ENCODE measurements at regions not wholly inside any gene's neighbourhood (a gene's known extent, or its start where the extent isn't known, plus 50 kb on each side); places are given as distances from the start of the nearest gene placed in this dataset.

DNA sequence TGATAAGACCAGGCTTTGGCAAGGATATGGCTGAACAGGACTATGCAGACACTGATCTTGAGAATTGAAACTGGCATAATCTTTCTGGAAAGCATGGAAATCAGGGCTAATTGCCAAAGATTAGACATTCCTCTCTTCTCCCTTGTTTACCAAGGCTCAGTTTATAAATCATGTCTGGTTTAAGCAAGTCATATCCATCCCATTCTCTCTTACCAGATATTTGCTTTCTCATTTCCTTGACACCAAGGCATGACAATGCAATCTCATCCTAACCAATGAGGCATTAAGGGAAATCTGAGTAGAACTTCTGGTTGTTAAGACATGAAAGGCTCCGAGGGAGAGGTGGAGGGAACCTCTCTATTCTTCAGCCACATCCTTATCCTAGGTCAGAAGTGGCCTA, 110.3 kb upstream of the CEP85L start:
- no peak for DNase-seq (ENCODE audit: low read depth in 1 of 2, low spot score in 1 of 2)

DNA sequence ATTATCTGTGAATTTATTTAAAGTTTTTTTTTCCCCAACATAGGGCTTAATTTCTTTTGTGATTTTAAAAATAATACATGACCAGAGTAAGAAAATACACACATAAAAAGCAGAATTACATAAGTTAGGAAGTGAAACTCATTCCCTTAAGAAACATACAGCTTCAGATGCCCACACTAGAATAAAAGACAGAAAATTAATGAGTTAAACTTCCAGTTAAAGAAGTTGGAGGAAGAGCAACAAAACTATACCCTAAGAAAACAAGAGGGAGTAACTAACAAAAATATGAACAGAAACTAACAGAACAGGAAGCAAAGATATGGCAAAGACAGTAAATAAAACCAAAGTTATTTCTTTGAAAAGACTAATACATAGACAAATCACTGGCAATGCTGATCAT, 107.6 kb upstream of the CEP85L start:
- no peak for DNase-seq (ENCODE audit: low read depth in 1 of 2, low spot score in 1 of 2)

DNA sequence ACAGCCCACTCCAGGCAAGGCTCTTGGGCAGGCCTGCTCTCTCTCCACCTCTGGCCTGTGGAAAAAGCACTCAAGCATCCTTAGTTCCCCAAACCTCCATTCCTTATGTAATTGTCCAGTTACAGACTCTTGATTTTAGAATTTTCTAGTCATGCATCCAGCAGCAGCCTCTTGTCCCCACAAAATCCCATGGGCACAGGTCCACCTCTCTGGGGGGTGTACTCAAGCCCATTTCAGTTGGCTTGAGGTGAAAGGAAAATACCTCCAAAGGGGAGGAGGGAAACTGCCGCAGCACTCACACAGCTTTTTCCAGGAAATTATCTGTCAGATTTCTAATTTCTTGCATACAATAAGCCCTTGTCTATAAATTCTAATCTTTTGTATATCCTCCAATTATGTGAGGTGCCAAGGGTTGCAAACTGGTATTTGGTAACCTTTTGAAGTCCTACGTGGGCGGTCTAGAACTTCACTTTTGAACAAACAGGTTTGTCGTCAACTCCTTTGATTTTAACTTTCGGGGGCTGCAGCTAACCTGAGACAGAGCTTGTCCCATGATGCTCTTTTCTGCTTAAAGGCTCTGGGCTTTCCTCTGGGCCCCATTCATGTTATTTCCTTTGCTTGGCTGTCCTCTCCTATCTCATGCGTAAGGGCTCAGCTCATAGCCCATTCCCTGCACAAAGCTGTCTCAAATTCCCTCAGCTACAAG, 104.7 kb upstream of the CEP85L start:
- DNase-seq (ENCODE audit: low read depth in 1 of 2, low spot score in 1 of 2): no peak

DNA sequence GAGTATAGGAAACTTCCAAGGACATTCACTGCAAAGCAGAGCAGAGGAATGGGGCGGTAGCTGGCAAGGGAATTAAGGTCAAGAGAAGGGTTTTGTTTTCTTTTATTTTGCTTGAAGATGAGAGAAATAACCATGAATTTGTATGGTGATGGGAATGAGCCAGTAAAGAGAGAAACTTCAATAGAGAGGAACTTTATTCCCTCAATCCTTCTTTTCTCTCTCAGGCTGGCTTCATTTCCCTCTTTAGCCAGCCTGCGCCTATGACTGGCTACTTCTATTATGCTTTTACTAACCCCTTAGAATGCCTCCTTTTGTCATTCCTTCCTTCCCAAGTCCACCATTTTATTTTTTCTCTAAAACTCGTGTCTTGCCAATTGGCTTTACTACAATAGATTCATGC, 101.4 kb upstream of the CEP85L start:
- DNase-seq (ENCODE audit: low read depth in 1 of 2, low spot score in 1 of 2): no peak

DNA sequence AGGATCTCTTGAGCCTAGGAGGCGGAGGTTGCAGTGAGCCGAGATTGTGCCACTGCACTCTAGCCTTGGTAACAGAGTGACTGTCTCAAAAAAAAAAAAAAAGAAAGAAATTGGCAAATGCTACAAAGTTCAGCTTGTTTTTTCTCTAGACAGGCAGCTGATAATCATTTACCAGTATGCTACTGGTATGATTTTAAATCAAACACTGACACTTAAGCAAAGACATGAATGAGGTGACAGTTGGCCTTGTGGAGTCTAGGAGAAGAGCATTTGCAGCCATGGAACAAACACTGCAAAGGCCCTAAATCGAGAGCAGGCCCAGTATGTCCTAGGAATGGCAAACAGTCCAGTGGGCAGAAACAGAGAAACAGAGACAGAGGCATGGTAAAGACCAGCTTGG, 99.7 kb upstream of the CEP85L start:
- no peak for DNase-seq (ENCODE audit: low read depth in 1 of 2, low spot score in 1 of 2)

DNA sequence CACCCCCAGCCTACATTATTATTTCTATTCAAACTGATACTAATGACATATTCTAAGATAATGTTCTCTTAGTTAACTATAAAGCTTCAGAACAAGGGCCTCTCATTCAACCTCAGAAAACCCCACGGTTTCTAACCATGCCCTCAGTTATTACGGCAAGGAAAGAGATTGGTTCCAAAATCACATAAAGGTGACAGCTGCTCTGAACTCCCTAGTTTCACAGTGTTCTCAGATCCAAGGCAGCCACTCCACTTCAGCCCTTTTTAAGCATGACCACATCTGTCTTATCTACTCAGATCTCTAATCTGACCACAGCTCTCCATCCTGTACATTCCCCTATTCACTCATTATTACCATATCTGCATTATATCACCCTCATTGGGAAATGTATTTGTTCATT, 98.8 kb upstream of the CEP85L start:
- DNase-seq (ENCODE audit: low read depth in 1 of 2, low spot score in 1 of 2): no peak

DNA sequence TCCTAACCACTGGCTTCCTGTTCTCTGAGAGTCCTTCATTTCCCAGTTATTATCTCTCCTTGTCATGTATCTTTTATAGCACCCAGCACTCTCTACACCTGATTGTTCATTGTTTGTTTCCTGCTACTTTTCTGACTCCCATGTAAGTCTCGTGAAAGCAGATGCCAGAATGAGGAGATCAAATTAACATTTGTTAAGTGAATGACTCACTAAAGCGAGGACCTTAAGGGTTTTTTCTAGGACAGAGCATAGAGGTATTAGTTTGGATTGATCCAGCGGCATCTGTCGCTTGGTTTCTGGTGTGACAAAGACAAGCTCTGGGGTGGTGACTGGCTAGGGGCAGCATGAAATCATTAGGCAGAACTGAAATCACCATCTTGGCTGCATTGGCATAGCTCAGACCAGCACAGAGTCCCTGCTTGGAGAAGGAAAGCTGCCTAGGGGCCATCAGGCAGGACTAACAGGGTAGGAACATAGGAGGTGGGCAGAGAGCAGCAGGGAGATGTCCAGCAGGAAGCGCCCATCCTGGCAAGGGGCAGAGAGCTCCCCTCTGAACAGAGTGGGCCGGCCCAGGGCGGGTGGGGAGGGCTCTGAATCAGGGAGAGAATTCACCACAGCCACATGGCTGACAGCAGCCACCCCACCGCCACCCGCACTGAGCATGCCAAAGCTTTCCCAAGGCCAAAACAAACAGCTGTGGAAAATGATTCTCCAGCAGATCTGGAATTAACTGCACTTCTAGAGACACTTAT, 97.1 kb upstream of the CEP85L start:
- DNase-seq (ENCODE audit: low read depth in 1 of 2, low spot score in 1 of 2): no peak

DNA sequence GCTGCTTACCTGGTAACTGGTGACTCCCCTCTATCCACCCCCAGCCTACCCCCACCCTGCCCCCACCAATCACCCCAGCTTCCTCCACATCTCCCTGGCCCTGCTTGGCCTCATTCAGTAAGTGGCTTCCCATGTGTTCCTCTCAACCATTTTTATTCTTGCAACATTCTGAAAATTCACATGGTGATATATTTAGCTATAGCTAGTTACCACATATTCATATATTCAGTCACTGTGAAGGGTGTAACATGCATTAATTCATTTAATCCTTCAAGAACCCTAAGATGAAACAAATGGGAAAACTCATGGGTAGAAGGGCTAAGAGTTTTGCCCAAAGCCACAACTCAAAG, 95.4 kb upstream of the CEP85L start:
- DNase-seq (ENCODE audit: low read depth in 1 of 2, low spot score in 1 of 2): no peak

DNA sequence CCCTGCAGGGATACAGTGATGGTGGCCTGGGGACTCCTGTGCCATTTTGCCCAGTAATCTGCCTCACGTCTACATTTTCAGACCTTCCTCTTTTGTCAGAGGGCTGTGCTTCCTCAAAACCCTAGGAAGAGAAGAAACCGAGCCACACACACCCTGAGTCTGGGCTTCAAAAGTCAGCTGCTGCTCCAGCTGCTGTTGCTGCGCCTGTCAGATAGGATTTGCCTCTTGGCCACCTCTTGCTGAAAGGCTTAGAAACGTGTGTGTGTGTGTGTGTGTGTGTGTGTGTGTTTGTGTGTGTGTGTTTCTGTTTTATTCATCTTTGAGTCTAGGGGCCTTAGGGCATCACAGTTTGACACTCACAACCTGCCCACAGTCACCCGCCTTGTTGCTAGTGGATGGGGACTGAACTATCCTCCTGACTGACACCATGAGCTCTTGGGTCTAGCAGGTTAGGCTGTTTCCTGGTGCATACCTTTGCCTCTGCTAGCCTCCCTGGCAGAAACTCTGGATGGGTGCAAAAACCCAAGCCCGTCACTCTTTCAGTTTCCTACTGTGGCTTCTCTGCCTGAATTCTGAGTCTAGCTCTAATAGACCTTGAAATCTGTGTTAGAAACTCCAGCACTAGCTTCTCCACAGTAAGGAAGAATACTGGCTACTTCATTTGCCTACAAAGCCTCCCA, 94.9 kb upstream of the CEP85L start:
- no peak for DNase-seq (ENCODE audit: low read depth in 1 of 2, low spot score in 1 of 2)

DNA sequence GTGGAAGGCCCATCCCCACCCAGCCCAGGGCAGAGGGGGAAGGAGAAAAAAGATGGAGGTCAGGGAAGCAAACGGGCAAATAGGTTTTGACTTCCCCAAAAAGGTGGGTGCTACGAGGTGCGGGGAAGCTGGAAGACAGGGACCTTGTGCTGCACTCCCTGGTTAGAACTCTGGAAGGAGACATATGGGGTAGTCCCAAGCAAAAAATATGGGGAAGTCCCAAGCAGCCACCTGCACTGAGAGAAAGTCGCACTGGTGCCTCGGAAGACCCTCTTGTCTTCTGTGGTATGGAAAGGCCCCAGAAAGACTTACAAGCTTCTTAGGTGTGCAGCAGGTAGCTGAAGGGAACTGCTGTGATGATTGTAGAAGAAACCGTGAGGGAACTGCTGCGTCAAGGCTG, 93.8 kb upstream of the CEP85L start:
- no peak for DNase-seq (ENCODE audit: low read depth in 1 of 2, low spot score in 1 of 2)

DNA sequence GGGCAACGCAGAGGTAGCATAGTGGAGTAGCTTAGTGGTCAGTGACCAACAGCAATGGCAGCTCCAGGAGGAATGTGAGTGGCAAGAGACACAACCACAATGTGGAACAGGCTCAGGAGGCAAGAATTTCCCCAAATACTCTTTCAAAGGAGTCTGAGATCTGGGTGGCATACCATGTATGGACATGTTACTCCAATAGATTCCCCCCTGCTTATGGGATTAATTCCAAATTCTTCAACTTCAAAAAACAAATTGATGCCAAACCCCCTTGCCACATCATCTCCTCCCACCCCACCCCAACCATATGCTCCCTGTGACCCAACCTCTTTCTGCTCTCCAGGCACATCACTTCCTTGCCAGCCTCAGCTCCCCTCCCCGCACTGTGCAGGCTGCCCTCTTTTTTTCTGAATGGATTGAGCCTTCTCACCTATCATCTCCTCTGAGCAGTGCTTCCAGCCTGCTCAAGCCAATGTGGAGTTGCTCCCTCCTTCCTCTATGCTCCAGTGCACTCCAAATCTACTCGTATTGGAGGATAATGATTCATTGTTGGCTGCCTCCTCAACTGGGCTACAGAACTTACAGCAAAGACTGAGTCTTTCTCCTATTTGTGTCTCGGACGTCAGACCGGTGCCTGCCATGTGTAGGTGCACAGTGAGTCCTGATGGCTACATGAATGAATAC, 93.0 kb upstream of the CEP85L start:
- DNase-seq (ENCODE audit: low read depth in 1 of 2, low spot score in 1 of 2): no peak

DNA sequence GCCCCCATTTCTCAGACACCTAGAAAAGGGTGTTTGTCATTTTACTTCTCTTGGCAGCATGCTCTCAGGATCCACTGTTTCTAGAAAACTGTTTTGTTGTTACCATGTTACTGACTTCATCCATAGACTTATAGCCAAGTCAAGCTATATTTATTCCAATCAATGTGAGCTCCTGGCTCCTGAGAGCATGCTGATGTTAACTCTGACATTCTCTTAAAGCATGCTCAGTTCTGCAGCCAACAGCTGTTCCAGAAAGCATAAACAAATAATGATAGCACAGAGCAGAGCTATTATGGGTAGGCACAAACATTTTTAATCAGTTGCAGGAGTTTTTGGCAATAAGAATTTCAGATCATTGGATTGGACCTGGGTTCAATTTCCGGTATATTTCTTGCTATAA, 92.4 kb upstream of the CEP85L start:
- no peak for DNase-seq (ENCODE audit: low read depth in 1 of 2, low spot score in 1 of 2)

DNA sequence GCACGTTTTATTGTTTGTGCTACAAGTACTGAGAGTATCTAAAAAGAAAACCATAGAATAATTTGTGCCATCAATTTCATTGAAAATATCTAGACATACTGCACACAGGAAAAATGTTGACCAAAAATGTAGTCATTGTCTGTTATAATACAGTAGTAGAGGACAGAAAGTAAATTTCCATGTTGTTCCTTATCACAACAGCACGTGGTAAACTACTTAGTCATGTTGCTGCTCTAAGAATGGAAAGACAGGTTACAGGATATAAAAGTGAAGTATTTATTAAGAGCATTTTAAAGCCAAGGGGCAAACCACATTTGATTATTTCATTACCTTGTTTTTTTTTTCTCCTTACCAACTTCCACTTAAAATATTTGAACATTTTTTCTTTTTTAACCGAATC, 89.0 kb upstream of the CEP85L start:
- no peak for DNase-seq (ENCODE audit: low read depth in 1 of 2, low spot score in 1 of 2)

DNA sequence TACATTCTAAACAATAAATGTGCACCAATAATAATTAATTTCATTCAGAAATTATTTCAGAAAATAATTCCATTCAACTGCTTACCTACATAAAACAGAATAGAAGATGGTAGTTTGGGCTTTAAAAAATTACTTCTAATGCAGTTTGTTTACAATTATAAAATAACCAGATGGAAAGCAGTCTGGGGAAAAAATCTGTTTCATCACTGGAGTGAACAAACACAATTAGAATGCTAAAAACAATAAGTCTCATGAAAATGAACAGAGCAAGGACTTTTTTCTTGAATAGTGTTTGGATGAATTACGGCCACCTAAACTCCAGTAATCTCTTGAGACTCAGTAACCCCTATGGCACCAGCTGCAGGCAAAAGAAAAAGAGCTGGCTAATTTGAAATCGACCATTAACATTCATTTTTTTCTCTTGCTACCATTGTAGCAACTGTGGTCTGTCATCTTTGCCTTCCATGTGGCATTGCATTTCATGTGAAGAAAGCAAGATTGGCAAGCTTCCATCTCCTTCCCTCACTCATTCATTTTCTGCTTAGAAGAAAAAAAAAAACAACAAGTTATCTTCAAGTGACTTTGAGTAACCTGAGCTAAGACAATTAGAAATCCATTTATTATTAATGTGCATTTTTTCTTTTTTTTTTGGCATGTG, 88.4 kb upstream of the CEP85L start:
- DNase-seq (ENCODE audit: low read depth in 1 of 2, low spot score in 1 of 2): no peak

DNA sequence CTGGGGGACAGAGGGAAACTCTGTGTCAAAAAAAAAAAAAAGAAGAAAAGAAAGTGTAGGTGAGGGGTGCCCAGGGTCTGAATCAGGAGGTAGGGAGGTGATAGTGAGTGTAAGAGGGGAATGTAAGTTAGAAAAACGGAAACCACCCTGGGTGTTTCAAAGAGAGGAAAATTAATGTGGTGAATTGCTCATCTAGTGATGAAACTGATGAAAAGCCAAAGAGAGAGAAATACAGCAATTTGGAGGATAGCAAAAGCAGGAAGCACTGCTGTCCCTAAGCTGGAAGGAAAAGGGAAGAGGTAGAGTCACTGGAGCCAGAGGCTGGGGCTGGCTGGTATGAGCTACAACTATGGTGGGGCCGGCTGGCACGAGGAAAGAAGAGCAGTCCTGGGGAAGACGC, 85.0 kb upstream of the CEP85L start:
- DNase-seq (ENCODE audit: low read depth in 1 of 2, low spot score in 1 of 2): no peak

DNA sequence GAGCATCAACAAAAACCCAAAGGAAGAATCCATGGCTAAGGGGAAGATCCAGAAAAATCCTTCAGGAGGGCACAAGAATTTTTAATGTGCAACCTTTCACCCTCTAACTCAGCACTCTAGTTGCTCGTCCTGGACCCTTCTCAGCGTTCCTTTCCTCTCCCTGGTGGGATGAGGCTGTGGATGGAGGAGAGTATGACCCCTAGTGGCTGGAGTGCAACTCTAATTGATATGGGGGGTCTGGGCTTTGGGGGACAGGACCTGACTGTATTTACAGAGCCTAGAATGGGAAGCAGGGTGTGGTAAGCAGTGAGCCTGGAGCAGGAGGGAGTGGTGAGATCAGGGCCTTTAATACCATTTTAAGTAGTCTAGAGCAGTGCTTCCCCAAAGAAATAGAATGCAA, 83.9 kb upstream of the CEP85L start:
- no peak for DNase-seq (ENCODE audit: low read depth in 1 of 2, low spot score in 1 of 2)

DNA sequence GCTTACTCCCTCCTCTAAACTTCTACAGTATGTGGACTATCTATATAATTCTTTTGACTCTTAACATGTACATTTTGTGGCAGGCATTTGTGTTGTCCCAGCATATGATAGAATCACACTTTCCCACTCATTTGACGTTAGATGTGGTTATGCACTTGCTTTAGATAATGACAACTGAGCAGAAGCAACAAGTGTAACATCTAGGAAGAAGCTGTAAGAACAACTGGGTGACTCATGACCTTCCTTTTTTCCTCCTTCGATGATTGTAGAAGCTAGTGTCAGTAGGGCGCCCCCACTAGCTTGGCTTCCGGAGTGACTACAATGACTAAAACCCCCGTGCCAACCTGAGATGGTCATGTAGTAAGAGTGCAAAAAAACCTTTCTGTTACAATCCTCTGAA, 74.6 kb upstream of the CEP85L start:
- DNase-seq (ENCODE audit: low read depth in 1 of 2, low spot score in 1 of 2): peak; percentile 47 to 48

DNA sequence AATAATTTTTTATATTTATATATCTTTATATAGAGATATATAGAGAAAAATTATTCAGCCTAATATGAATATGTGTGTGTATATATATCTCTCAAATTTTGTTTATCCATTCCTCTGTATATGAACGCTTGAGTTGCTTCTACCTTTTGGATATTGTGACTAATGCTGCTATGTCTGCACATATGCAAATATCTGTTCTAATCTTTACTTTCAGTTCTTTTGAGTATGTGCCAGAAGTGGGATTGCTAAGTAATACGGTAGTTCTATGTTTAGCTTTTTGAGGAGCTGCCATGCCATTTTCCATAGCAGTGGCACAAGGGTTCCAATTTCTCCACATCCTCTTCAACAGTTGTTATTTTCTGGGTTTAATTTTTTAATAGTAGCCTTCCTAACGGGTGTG, 72.8 kb upstream of the CEP85L start:
- DNase-seq (ENCODE audit: low read depth in 1 of 2, low spot score in 1 of 2): no peak

DNA sequence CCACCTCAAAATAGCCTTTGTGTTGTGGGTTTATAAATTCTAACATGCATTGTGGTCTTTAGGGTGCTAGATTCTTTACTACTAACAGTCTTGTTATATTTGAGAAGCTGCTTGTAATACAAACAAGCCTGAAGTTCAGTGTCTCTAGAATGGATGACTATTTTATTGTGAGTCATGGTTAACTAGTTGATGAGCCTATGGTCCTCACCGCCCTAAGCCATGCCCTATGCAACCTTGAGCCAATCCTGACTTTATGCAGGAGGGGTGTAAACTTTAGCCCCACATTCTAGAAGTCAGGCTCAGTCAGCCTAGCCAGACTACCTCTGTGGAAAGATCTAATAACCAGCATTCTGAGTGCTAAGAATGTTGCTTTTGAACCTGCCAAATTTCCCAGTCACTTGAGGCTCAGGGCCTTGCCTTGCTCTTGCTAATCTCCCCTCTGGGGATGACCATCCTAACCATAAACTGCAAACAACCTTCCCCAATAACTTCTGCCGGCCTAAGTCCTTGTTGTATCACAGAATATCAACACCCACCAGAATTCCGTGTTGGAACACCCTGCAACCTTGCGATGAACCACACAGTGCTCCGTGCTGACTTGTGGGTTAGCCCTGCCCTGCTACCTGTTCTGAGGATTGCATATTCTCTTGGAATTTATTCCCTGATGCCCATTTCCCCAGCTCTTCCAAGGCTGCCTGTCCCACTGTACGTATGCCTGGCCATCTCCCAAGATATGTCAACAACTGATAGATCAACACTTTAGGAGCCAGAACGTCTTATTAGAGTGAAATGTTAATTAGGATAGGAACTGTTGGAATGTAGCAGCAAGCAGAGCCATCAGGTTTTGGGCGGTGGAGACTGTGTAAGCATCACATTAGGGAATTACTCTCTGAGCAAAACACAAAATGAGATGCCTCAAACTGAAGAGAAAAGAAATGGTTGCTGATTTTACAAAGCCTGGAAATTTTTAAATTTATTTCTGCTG, 71.7 kb upstream of the CEP85L start:
- DNase-seq (ENCODE audit: low read depth in 1 of 2, low spot score in 1 of 2): no peak

DNA sequence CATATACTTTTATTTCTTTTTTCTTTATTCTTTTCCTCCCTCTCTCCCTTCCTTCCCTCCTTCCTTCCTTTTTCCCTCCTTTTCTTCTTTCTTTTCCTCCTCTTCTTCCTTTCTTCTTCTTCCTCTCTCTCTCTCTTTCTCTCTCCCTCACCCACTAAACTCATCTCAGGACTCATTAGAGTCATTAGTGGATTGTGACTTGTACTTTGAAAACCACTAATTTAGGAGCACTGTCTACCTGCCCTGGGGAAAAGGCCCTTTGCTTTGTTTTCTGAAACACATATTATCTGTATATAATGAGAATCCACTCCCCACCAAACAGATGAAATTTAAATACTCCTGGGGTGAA, 68.7 kb upstream of the CEP85L start:
- no peak for DNase-seq (ENCODE audit: low read depth in 1 of 2, low spot score in 1 of 2)

All from stimulated activated CD4-positive, alpha-beta T cell treated with anti-CD3 and anti-CD28 coated beads, Interleukin-15, amount 100 ng/mL, for 1 hour (primary cell).